Skin epidermis (tissue), 12 donors: ENCODE measurements at regions not wholly inside any gene's neighbourhood (a gene's known extent, or its start where the extent isn't known, plus 50 kb on each side); places are given as distances from the start of the nearest gene placed in this dataset.

Experiments used
- H3K27ac ChIP-seq, 21 experiments: fragments of 200-600 bp; sonication (generic) in 11 of 21; one replicate each; pipeline ENCODE4 v1.5.0; 2020; ENCODE audit warnings: mild to moderate bottlenecking in 3 of 21, inconsistent platforms in 2 of 21, moderate library complexity in 2 of 21
- H3K4me3 ChIP-seq, 7 experiments: fragments of 200-600 bp; sonication (generic) in 2 of 7; one replicate each; pipeline ENCODE4 v1.5.0; 2020; ENCODE audit warnings: inconsistent platforms in 2 of 7, mild to moderate bottlenecking in 2 of 7, moderate library complexity in 1 of 7

- no peak overlapping the region for H3K27ac ChIP-seq
- H3K4me3 ChIP-seq, result no peak overlapping the region
These were observed 550.9 kb upstream of the ADAMTS9 start for GRCh38 chr3:65238652-65239051.

GRCh38 chr3:65234499-65234898 is 546.7 kb upstream of the ADAMTS9 start:
- Histone ChIP-seq H3K27ac (no peak overlapping the region), H3K4me3 (no peak overlapping the region)

- Histone ChIP-seq H3K27ac (no peak overlapping the region), H3K4me3 (no peak overlapping the region)
These were observed 545.8 kb upstream of the ADAMTS9 start for GRCh38 chr3:65233561-65233960.

GRCh38 chr3:65231544-65231943 is 543.7 kb upstream of the ADAMTS9 start:
- Histone ChIP-seq H3K27ac (no peak overlapping the region), H3K4me3 (no peak overlapping the region)

GRCh38 chr3:65230261-65231139 is 542.7 kb upstream of the ADAMTS9 start:
- H3K27ac ChIP-seq, result no peak overlapping the region
- H3K4me3 ChIP-seq, result no peak overlapping the region

- Histone ChIP-seq H3K27ac (no peak overlapping the region), H3K4me3 (no peak overlapping the region)
These were observed 538.5 kb upstream of the ADAMTS9 start for GRCh38 chr3:65226287-65226686.

GRCh38 chr3:65210026-65210814 is 522.4 kb upstream of the ADAMTS9 start:
- Histone ChIP-seq H3K27ac (no peak overlapping the region), H3K4me3 (no peak overlapping the region)

- Histone ChIP-seq H3K27ac (no peak overlapping the region), H3K4me3 (no peak overlapping the region)
These were observed 514.6 kb upstream of the ADAMTS9 start for GRCh38 chr3:65202395-65202794.

- Histone ChIP-seq H3K27ac (no peak overlapping the region), H3K4me3 (no peak overlapping the region)
These were observed 514.1 kb upstream of the ADAMTS9 start for GRCh38 chr3:65201926-65202325.

- no peak overlapping the region for H3K27ac ChIP-seq
- no peak overlapping the region for H3K4me3 ChIP-seq
These were observed 512.6 kb upstream of the ADAMTS9 start for GRCh38 chr3:65200310-65200970.

GRCh38 chr3:65196663-65197062 is 508.9 kb upstream of the ADAMTS9 start:
- Histone ChIP-seq H3K4me3 (no peak overlapping the region), H3K27ac (no peak overlapping the region)

GRCh38 chr3:65195211-65196006 is 507.6 kb upstream of the ADAMTS9 start:
- Histone ChIP-seq H3K27ac (no peak overlapping the region), H3K4me3 (no peak overlapping the region)

GRCh38 chr3:65194744-65195143 is 506.9 kb upstream of the ADAMTS9 start:
- Histone ChIP-seq H3K27ac (no peak overlapping the region), H3K4me3 (no peak overlapping the region)

GRCh38 chr3:65194047-65194714 is 506.4 kb upstream of the ADAMTS9 start:
- Histone ChIP-seq H3K4me3 (no peak overlapping the region), H3K27ac (no peak overlapping the region)

GRCh38 chr3:65193531-65193930 is 505.7 kb upstream of the ADAMTS9 start:
- Histone ChIP-seq H3K4me3 (no peak overlapping the region), H3K27ac (no peak overlapping the region)

GRCh38 chr3:65190111-65190510 is 502.3 kb upstream of the ADAMTS9 start:
- H3K27ac ChIP-seq, result no peak overlapping the region
- no peak overlapping the region for H3K4me3 ChIP-seq

- Histone ChIP-seq H3K27ac (no peak overlapping the region), H3K4me3 (no peak overlapping the region)
These were observed 498.5 kb upstream of the ADAMTS9 start for GRCh38 chr3:65186268-65186667.

GRCh38 chr3:65182682-65183081 is 494.9 kb upstream of the ADAMTS9 start:
- Histone ChIP-seq H3K4me3 (no peak overlapping the region), H3K27ac (no peak overlapping the region)

GRCh38 chr3:65182085-65182484 is 494.3 kb upstream of the ADAMTS9 start:
- no peak overlapping the region for H3K4me3 ChIP-seq
- no peak overlapping the region for H3K27ac ChIP-seq
